Fibroblast of mammary gland (primary cell): ENCODE measurements at regions not wholly inside any gene's neighbourhood (a gene's known extent, or its start where the extent isn't known, plus 50 kb on each side); places are given as distances from the start of the nearest gene placed in this dataset.

ENCODE experiments used
- DNase-seq: peaks from one replicate; pipeline ENCODE4 v3.0.0-alpha.2; 2010; ENCODE audit warnings: low read depth
- H3K4me3 ChIP-seq: 2 replicates; pipeline ENCODE4 v1.5.1; 2011; ENCODE audit warnings: low read depth, mild to moderate bottlenecking, low read length, moderate library complexity; ENCODE audit not compliant: control insufficient read depth
- TF ChIP-seq, protein P1 (sequence below): conservative IDR thresholded peaks from 2 replicates; pipeline ENCODE4 v1.5.1; 2011; ENCODE audit warnings: low read depth, low read length, inconsistent platforms; ENCODE audit not compliant: control insufficient read depth, insufficient read depth

DNA sequence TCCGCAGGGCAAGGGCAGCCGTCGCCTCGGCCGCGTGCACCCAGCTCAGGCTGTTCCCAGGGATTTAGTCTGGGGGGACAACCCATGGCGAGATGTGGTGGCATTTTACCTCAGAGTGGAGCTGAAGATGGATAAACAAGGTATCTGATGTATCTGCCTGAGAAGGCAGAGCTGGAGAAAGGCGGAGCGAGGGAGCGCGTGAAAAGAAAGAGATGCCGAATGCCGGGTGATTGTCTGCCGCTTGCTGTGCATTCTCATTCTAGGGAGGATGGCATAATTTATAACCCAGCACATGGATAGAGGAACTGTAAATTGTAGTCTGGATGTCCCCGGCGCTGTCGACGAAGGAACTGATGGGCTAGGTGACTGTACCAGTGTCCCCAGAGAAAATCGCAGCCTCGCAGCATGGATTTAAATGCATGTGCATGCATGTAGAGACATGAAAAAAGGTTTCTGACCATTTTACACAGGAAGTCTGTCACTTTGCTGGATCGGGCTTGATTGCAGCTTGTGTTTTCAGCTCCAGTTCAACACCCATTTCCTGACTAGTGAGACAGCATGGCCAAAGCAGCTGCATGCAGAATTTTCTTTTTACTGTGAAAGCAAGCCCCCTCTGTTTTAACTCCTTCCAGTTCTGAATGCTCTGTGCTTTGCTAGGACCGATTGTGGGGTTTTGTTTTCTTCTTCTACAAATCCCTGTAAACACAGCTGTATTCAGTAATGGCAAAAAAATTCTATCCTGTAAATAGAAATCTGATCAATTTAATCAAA is 149.7 kb downstream of the PRL start:
- DNase-seq = peak; percentile 18
- peak overlapping the region; percentile 48 for H3K4me3 ChIP-seq
- TF ChIP-seq, protein P1, sequence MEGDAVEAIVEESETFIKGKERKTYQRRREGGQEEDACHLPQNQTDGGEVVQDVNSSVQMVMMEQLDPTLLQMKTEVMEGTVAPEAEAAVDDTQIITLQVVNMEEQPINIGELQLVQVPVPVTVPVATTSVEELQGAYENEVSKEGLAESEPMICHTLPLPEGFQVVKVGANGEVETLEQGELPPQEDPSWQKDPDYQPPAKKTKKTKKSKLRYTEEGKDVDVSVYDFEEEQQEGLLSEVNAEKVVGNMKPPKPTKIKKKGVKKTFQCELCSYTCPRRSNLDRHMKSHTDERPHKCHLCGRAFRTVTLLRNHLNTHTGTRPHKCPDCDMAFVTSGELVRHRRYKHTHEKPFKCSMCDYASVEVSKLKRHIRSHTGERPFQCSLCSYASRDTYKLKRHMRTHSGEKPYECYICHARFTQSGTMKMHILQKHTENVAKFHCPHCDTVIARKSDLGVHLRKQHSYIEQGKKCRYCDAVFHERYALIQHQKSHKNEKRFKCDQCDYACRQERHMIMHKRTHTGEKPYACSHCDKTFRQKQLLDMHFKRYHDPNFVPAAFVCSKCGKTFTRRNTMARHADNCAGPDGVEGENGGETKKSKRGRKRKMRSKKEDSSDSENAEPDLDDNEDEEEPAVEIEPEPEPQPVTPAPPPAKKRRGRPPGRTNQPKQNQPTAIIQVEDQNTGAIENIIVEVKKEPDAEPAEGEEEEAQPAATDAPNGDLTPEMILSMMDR = no peak

DNA sequence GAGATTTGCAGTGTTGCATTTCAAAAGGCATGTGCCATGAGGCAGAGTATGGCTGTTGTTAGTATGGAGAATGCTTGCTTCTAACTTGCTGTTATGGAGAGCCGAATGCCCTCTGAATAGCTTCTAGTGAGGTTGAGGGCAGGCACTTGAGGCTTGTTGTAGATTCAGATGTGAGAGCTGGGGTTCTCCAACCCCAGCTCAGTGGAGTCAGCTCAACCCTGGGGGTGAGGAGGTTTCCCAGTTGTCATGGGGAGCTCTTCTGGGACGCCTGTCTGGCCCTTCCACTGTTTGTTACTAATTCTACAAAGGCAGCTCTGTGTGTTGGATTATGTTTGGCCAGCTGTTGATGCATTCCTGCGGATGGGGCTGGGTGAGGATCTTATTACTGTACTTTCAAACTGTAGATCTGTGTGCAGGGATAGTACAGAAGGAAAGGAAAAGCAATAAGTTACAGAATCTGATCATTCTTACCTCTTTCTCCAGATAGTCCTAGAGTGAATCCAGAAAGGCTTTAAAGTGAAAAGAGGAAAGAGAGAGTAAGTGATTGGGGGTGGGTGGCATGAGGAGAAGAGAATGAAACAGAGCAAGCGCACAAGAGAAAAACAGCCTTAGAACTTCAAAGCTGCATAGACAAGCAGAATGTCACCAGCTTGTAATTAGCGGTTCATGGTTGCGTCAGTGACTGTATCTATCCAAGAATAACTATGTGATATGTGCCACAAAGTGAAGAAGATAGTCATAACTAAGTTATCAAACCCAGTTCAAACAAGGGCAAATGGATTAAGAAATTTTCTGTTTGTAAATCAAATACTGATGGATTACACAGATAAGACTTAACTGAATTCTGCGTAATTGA is 148.7 kb downstream of the PRL start:
- TF ChIP-seq, protein P1 = no peak
- H3K4me3 ChIP-seq = no peak overlapping the region
- peak; percentile 62 for DNase-seq

DNA sequence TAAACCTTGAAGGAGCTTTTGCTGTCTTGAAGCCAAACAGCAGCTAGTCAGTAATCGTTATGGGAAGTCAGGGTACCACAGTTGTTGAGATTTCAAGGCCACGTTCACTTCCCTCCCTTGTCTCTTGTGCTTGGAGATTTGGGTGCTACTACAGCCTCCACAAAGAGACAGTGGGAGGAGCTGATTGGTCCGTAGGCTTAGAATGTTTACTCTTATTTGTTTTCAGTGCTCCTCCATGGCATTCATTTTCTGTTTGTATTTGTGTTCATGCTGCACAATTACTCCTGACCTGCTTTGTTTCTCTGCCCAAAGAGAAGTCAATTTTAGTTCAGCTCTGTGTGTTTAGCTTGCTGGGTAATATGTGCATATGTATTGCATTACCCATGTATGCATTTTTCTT is 147.7 kb downstream of the PRL start:
- TF ChIP-seq, protein P1 = no peak
- no peak overlapping the region for H3K4me3 ChIP-seq
- no peak for DNase-seq

DNA sequence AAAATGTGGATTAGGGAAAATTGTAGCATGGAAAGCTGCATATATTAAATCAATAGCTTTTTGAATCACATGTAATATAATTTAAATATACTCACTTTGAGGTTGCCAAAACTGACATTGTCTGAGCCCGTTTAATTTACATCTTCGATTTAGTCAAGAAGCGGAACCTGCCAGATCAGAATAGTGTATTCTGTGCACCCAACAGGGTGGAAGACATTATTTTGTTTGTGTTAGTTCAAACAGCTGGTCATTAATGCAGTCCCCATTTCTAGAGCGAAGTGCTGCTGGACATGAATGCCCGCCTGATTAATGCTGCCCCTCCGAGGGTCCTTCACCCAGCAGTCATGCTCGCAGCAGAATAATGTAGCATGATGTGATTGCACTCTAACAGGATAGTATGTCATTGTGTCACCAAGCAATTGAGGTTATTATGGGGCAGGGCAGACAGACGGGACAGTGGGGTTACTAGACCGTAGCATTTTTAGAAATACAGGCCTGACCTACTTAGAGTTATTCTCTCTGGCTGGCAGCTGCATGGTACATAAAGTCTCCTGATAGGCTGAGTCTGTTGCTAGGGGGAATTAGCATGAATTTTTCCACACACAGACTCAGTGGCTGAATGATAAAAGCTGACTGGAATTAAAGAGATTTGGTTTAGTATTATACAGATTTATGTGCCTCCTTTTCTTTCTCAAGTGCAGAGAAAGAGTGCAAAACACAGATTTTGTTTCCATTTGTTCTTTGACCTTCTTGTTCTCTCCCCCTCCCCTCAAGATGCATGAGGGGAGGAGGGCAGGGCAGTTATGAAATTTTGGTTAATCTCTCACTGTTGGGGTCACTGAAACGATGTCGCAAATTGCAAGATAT is 147.1 kb downstream of the PRL start:
- DNase-seq = no peak
- TF ChIP-seq, protein P1 = no peak
- no peak overlapping the region for H3K4me3 ChIP-seq

DNA sequence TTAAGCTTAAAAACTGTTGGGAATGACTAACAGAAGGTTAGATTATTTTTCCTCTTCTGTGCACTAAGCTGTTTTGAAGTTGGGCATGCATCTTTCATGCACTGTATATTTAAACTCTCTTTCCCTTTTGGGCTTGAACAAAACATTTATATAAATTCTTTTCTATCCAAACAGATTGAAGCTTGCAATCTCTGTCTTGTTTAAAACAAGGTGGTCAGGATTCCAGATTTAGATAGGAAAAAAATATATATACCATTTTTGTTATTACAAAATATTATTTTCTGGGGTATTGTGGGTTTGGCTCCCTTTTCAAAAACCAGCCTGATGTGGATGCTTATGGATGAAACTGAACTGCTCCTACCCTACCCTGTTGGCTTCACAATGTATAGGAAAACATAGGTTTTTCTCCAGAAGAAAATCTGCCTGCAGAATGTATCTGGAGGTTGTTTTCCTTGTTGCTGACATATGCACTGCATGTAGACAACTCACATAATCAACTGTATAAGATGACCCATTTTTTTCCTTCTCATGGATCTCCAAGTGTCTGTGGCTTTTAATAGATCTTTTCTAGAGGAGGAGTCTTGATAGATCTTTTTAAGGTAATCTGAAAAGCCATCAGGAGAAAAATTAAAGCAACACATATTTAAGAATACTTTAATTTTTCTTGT is 146.3 kb downstream of the PRL start:
- TF ChIP-seq, protein P1 = no peak
- no peak overlapping the region for H3K4me3 ChIP-seq
- DNase-seq = no peak

DNA sequence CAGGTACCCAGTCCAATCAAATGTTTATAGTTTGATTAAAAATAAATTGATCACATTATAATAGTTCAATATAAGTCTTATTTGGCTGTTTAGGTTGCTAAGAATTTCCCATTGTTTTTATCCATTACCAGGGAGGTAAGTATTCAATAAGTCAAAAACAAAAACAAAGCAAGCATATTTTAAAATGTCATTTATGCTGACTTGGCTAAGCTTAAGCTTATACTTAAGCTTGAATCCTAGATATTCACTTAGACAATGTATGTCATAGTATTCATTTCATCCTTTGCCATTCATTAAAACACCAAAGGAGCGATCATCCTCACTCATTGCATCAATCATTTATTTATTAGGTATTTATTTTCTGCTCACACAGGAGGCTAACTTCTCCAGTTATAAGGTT is 144.9 kb downstream of the PRL start:
- no peak for DNase-seq
- no peak overlapping the region for H3K4me3 ChIP-seq
- TF ChIP-seq, protein P1 = no peak
